H9 (cell line): ENCODE measurements at regions not wholly inside any gene's neighbourhood (a gene's known extent, or its start where the extent isn't known, plus 50 kb on each side); places are given as distances from the start of the nearest gene placed in this dataset.

Experiments used
- DNase-seq: peaks from one replicate; pipeline ENCODE4 v3.0.0-alpha.2; 2017
- H2AFZ ChIP-seq: one replicate; pipeline ENCODE4 v1.6.1; 2013; ENCODE audit warnings: mild to moderate bottlenecking, low read length, control low read depth, moderate library complexity
- H2AK5ac ChIP-seq: 2 replicates; pipeline ENCODE4 v1.6.1; 2013; ENCODE audit warnings: low read length, control low read depth, mixed read lengths; ENCODE audit not compliant: insufficient read length
- H2BK120ac ChIP-seq: one replicate; pipeline ENCODE4 v1.6.1; 2013; ENCODE audit warnings: low read depth, mild to moderate bottlenecking, low read length, control low read depth, inconsistent platforms; ENCODE audit not compliant: poor library complexity, severe bottlenecking
- H2BK12ac ChIP-seq: 2 replicates; pipeline ENCODE4 v1.6.1; 2013; ENCODE audit warnings: low read length, control low read depth, mixed read lengths, low read depth; ENCODE audit not compliant: insufficient read length
- H2BK15ac ChIP-seq: 2 replicates; pipeline ENCODE4 v1.6.1; 2013; ENCODE audit warnings: low read depth, low read length, control low read depth
- H2BK20ac ChIP-seq: one replicate; pipeline ENCODE4 v1.6.1; 2013; ENCODE audit warnings: low read depth, mild to moderate bottlenecking, low read length, control low read depth, inconsistent platforms; ENCODE audit not compliant: poor library complexity, severe bottlenecking
- H2BK5ac ChIP-seq: 2 replicates; pipeline ENCODE4 v1.6.1; 2013; ENCODE audit warnings: low read length, control low read depth, mixed read lengths; ENCODE audit not compliant: insufficient read length
- H3K14ac ChIP-seq: 2 replicates; pipeline ENCODE4 v1.6.1; 2013; ENCODE audit warnings: low read length, control low read depth; ENCODE audit not compliant: insufficient read depth
- H3K18ac ChIP-seq: 2 replicates; pipeline ENCODE4 v1.6.1; 2013; ENCODE audit warnings: low read depth, mild to moderate bottlenecking, mixed read lengths, low read length, control low read depth; ENCODE audit not compliant: insufficient read length
- H3K23ac ChIP-seq: 2 replicates; pipeline ENCODE4 v1.6.1; 2013; ENCODE audit warnings: low read length, control low read depth, mixed read lengths, low read depth; ENCODE audit not compliant: insufficient read length
- H3K23me2 ChIP-seq: 2 replicates; pipeline ENCODE4 v1.6.1; 2013; ENCODE audit warnings: low read depth, mild to moderate bottlenecking, mixed read lengths, low read length, control low read depth; ENCODE audit not compliant: insufficient read length, poor library complexity, severe bottlenecking
- H3K27ac ChIP-seq: 2 replicates; pipeline ENCODE4 v1.5.1; 2013; ENCODE audit warnings: low read length, control low read depth, mixed read lengths, low read depth; ENCODE audit not compliant: insufficient read length
- H3K27me3 ChIP-seq: 2 replicates; pipeline ENCODE4 v1.6.1; 2013; ENCODE audit warnings: low read length, control low read depth, inconsistent platforms; ENCODE audit not compliant: insufficient read depth
- H3K4ac ChIP-seq: 2 replicates; pipeline ENCODE4 v1.6.1; 2013; ENCODE audit warnings: low read depth, mild to moderate bottlenecking, control low read depth, inconsistent platforms, low read length, moderate library complexity
- H3K4me1 ChIP-seq: 2 replicates; pipeline ENCODE4 v1.6.1; 2013; ENCODE audit warnings: low read length, control low read depth, inconsistent platforms; ENCODE audit not compliant: insufficient read depth
- H3K4me2 ChIP-seq: 2 replicates; pipeline ENCODE4 v1.6.1; 2013; ENCODE audit warnings: low read length, control low read depth, mixed read lengths; ENCODE audit not compliant: insufficient read length, insufficient read depth
- H3K56ac ChIP-seq: 2 replicates; pipeline ENCODE4 v1.6.1; 2013; ENCODE audit warnings: low read depth, mild to moderate bottlenecking, mixed read lengths, low read length, control low read depth; ENCODE audit not compliant: insufficient read length
- H3K79me1 ChIP-seq: 2 replicates; pipeline ENCODE4 v1.6.1; 2013; ENCODE audit warnings: low read depth, mild to moderate bottlenecking, moderate library complexity, low read length, control low read depth, inconsistent platforms; ENCODE audit not compliant: insufficient read depth, poor library complexity, severe bottlenecking
- H3K79me2 ChIP-seq: 2 replicates; pipeline ENCODE4 v1.6.1; 2013; ENCODE audit warnings: low read length, control low read depth, inconsistent platforms; ENCODE audit not compliant: insufficient read depth
- H3K9ac ChIP-seq: 2 replicates; pipeline ENCODE4 v1.6.1; 2013; ENCODE audit warnings: low read length, control low read depth, mixed read lengths; ENCODE audit not compliant: insufficient read length; ENCODE audit errors: extremely low read depth
- H3K9me3 ChIP-seq: one replicate; pipeline ENCODE4 v1.6.1; 2013; ENCODE audit warnings: low read depth, low read length, inconsistent platforms; ENCODE audit not compliant: control insufficient read depth
- H3T11ph ChIP-seq: one replicate; pipeline ENCODE4 v1.6.1; 2013; ENCODE audit warnings: mild to moderate bottlenecking, low read length, control low read depth, inconsistent platforms
- H4K20me1 ChIP-seq: one replicate; pipeline ENCODE4 v1.6.1; 2013; ENCODE audit not compliant: control insufficient read depth, insufficient read length, insufficient read depth
- H4K5ac ChIP-seq: 2 replicates; pipeline ENCODE4 v1.6.1; 2013; ENCODE audit warnings: low read depth, mild to moderate bottlenecking, mixed read lengths, low read length, control low read depth; ENCODE audit not compliant: insufficient read length
- H4K8ac ChIP-seq: replicated peaks from 2 replicates; pipeline ENCODE4 v1.6.1; 2013; ENCODE audit warnings: low read length, control low read depth, mixed read lengths, low read depth; ENCODE audit not compliant: insufficient read length
- H4K91ac ChIP-seq: 2 replicates; pipeline ENCODE4 v1.6.1; 2013; ENCODE audit warnings: low read depth, mild to moderate bottlenecking, moderate library complexity, mixed read lengths, low read length, control low read depth; ENCODE audit not compliant: insufficient read length
- H3K27ac Mint-ChIP-seq, 3 experiments: 2 replicates in 2 of 3; 3 replicates in 1 of 3; pipeline ENCODE4 v1.8.0; 2020 to 2021; ENCODE audit warnings: mixed read lengths in 3 of 3, mild to moderate bottlenecking in 1 of 3, moderate library complexity in 1 of 3
- H3K27me3 Mint-ChIP-seq: 2 replicates; pipeline ENCODE4 v1.8.0; 2021; ENCODE audit warnings: low read depth, mild to moderate bottlenecking, moderate library complexity, mixed read lengths
- H3K36me3 Mint-ChIP-seq, 3 experiments: 2 replicates in 2 of 3; 3 replicates in 1 of 3; pipeline ENCODE4 v1.8.0; 2020 to 2021; ENCODE audit warnings: low read depth in 3 of 3, mixed read lengths in 3 of 3; ENCODE audit not compliant: insufficient read depth in 1 of 3
- H3K4me1 Mint-ChIP-seq, 2 experiments: 2 replicates each; pipeline ENCODE4 v1.8.0; 2020; ENCODE audit warnings: mixed read lengths in 2 of 2
- H3K4me3 Mint-ChIP-seq, 2 experiments: 2 replicates in 1 of 2; 3 replicates in 1 of 2; pipeline ENCODE4 v1.8.0; 2020 to 2021; ENCODE audit warnings: mild to moderate bottlenecking in 2 of 2, mixed read lengths in 2 of 2, moderate library complexity in 1 of 2
- H3K9me3 Mint-ChIP-seq, 2 experiments: 2 replicates in 1 of 2; 3 replicates in 1 of 2; pipeline ENCODE4 v1.8.0; 2020; ENCODE audit warnings: mild to moderate bottlenecking in 2 of 2, mixed read lengths in 2 of 2, moderate library complexity in 1 of 2
- WGBS: extraction: QIAGEN DNeasy Blood & Tissue Kit; methylation state at CpG from one replicate; pipeline ENCODE4 v1.1.7; 2013; ENCODE audit warnings: missing lambda C conversion rate, low lambda C conversion rate, mixed read lengths; ENCODE audit not compliant: insufficient read length; ENCODE audit errors: extremely low coverage; 5-methylcytosine and 5-hydroxymethylcytosine counted together
- TF ChIP-seq, protein P1 (sequence below): fragments of 200-600 bp; sonication (generic); conservative IDR thresholded peaks from 3 replicates; pipeline ENCODE4 v1.8.0; 2021; ENCODE audit warnings: antibody characterized with exemption, mild to moderate bottlenecking

GRCh38 chr10:93206652-93207051 is 133.0 kb downstream of the CYP26A1 start:
- Mint-ChIP-seq H3K27ac (no peak overlapping the region; a peak in 1 of 7 replicates), H3K4me3 (no peak overlapping the region), H3K9me3 (no peaks in the 10 kb centered on the region), H3K27me3 (no peaks in the 10 kb centered on the region; the same call in 1 of the 2 replicates), H3K4me1 (peaks cover 3% of the 10 kb centered on the region in 2 experiments; a peak in 3 of 4 replicates), H3K36me3 (no peaks in the 10 kb centered on the region)
- no peak overlapping the region for H2BK20ac ChIP-seq
- no peak overlapping the region for H2AFZ ChIP-seq
- no peak overlapping the region for H2AK5ac ChIP-seq
- no peak overlapping the region for H3K18ac ChIP-seq
- H4K91ac ChIP-seq = no peak overlapping the region
- H3K79me2 ChIP-seq = no peaks in the 10 kb centered on the region
- H3K4me2 ChIP-seq = no peak overlapping the region
- no peak overlapping the region for H3K14ac ChIP-seq
- H3K4me1 ChIP-seq = no peaks in the 10 kb centered on the region
- TF ChIP-seq, protein P1, sequence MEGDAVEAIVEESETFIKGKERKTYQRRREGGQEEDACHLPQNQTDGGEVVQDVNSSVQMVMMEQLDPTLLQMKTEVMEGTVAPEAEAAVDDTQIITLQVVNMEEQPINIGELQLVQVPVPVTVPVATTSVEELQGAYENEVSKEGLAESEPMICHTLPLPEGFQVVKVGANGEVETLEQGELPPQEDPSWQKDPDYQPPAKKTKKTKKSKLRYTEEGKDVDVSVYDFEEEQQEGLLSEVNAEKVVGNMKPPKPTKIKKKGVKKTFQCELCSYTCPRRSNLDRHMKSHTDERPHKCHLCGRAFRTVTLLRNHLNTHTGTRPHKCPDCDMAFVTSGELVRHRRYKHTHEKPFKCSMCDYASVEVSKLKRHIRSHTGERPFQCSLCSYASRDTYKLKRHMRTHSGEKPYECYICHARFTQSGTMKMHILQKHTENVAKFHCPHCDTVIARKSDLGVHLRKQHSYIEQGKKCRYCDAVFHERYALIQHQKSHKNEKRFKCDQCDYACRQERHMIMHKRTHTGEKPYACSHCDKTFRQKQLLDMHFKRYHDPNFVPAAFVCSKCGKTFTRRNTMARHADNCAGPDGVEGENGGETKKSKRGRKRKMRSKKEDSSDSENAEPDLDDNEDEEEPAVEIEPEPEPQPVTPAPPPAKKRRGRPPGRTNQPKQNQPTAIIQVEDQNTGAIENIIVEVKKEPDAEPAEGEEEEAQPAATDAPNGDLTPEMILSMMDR = peak; percentile 45
- H2BK12ac ChIP-seq = no peak overlapping the region
- H2BK120ac ChIP-seq = no peak overlapping the region
- H3K79me1 ChIP-seq = no peaks in the 10 kb centered on the region
- H3K23ac ChIP-seq = no peak overlapping the region
- no peaks in the 10 kb centered on the region for H3K23me2 ChIP-seq
- H3K4ac ChIP-seq = no peak overlapping the region
- WGBS = no CpG with 5 or more reads among the region's 7 CpGs
- no peak overlapping the region for H3K9ac ChIP-seq
- no peak overlapping the region for H3K56ac ChIP-seq
- no peaks in the 10 kb centered on the region for H3K27me3 ChIP-seq
- no peak overlapping the region for H3K27ac ChIP-seq
- no peaks in the 10 kb centered on the region for H4K20me1 ChIP-seq
- H2BK15ac ChIP-seq = no peak overlapping the region
- no peak overlapping the region for H3T11ph ChIP-seq
- no peaks in the 10 kb centered on the region for H3K9me3 ChIP-seq
- H4K5ac ChIP-seq = no peak overlapping the region
- peak; percentile 76 for DNase-seq
- no peak overlapping the region for H4K8ac ChIP-seq
- H2BK5ac ChIP-seq = no peak overlapping the region
